Small intestine (tissue), 7 donors: ENCODE measurements at regions not wholly inside any gene's neighbourhood (a gene's known extent, or its start where the extent isn't known, plus 50 kb on each side); places are given as distances from the start of the nearest gene placed in this dataset.
"Not testable (repeated sequence)": the region's sequence is repeated elsewhere in the genome, so short reads cannot be mapped to it uniquely, and the experiment has no call there.

Source experiments
- DNase-seq, 2 donors: peaks; one replicate each; pipeline versions ENCODE4 v3.0.0 to v3.0.0-alpha.2; 2013
- FAIRE-seq: peaks from 2 replicates; lab custom pipeline; 2012; peaks lifted over from hg19 to GRCh38; lab: Jason Lieb, UNC
- H3K27ac ChIP-seq, 3 donors: one replicate each; pipeline ENCODE4 v1.5.1; 2013; ENCODE audit warnings: low read length in 2 of 3, mild to moderate bottlenecking in 2 of 3, control low read depth in 1 of 3, inconsistent platforms in 1 of 3, low read depth in 1 of 3, moderate library complexity in 1 of 3
- H3K27me3 ChIP-seq, 3 donors: one replicate each; pipeline ENCODE4 v1.6.1; 2013; ENCODE audit warnings: low read length in 3 of 3, inconsistent platforms in 1 of 3; ENCODE audit not compliant: control insufficient read depth in 3 of 3, insufficient read depth in 3 of 3
- H3K36me3 ChIP-seq, 3 donors: one replicate each; pipeline ENCODE4 v1.6.1; 2013; ENCODE audit warnings: low read length in 3 of 3, inconsistent platforms in 1 of 3, low read depth in 1 of 3, mild to moderate bottlenecking in 1 of 3, moderate library complexity in 1 of 3; ENCODE audit not compliant: control insufficient read depth in 3 of 3, insufficient read depth in 2 of 3
- H3K4me1 ChIP-seq, 3 donors: one replicate each; pipeline ENCODE4 v1.6.1; 2013; ENCODE audit warnings: low read length in 2 of 3, inconsistent platforms in 1 of 3, low read depth in 1 of 3, mild to moderate bottlenecking in 1 of 3, moderate library complexity in 1 of 3; ENCODE audit not compliant: control insufficient read depth in 3 of 3, insufficient read depth in 2 of 3
- H3K4me3 ChIP-seq, 3 donors: one replicate each; pipeline ENCODE4 v1.5.1; 2013; ENCODE audit warnings: low read length in 3 of 3, control low read depth in 1 of 3, inconsistent platforms in 1 of 3, low read depth in 1 of 3, mild to moderate bottlenecking in 1 of 3, moderate library complexity in 1 of 3
- H3K9me3 ChIP-seq, 2 donors: one replicate each; pipeline ENCODE4 v1.6.1; 2013; ENCODE audit warnings: low read depth in 1 of 2, low read length in 1 of 2; ENCODE audit not compliant: control insufficient read depth in 2 of 2, insufficient read depth in 1 of 2
- WGBS, 3 donors: extraction: QIAGEN DNeasy Blood & Tissue Kit; methylation state at CpG; one replicate each; pipeline ENCODE4 v1.1.7; 2013; 5-methylcytosine and 5-hydroxymethylcytosine counted together
- donor health status: healthy with polysubstance abuse.
- donor health status: control.
- donor health status: control.
- donor health status: Bipolar disorder and iron deficiency.
- donor health status: healthy.

DNA sequence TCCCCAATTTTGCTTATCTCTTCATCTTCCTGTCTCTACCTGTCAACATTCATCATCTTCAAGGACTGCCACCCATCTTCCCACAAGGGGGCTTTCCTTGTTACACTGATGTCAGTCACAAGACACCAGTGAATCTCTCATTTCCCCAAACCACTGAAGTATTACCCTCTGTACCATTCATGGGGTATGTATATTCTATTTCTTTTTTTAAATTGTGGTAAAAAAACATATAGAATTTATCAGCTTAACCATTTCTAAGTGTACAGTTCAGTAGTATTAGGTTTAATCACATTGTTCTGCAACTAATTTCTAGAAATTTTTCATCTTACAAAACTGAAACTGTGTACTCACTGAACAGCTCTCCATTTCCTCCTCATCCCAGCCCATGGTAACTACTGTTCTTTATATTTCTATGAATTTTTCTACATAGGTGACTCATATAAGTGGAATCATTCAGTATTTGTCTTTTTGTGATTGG is 98.6 kb downstream of the LARP7 start:
- H3K4me1 ChIP-seq = no peaks in the 10 kb centered on the region
- FAIRE-seq (no peak), DNase-seq (no peak)
- H3K36me3 ChIP-seq = no peaks in the 10 kb centered on the region
- H3K27ac ChIP-seq = no peak overlapping the region
- no peaks in the 10 kb centered on the region for H3K27me3 ChIP-seq
- no peak overlapping the region for H3K4me3 ChIP-seq
- H3K9me3 ChIP-seq = no peaks in the 10 kb centered on the region

DNA sequence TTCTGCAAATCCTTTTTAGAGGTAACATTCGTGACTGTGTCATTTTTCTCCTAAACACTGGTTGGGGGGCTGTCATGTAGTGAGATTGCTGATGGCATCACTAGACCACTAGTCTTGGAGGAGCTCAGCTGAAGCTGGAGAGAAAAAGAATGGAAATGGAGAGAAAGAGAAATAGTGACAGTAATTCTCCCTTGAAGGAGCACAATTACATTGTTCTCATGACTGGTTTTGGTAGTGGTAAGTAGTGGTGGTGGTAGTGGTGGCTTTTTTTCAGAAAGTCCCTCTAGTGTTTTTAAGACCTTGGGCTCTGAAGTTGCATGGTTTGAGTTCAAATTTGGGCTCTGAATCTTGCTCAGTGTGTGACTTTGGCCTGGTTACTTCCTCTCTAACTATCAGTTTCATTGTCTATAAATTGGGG is 99.8 kb downstream of the LARP7 start:
- Histone ChIP-seq H3K9me3 (no peaks in the 10 kb centered on the region), H3K4me3 (no peak overlapping the region), H3K4me1 (no peaks in the 10 kb centered on the region), H3K27me3 (no peaks in the 10 kb centered on the region), H3K36me3 (no peaks in the 10 kb centered on the region), H3K27ac (no peak overlapping the region)
- FAIRE-seq = no peak
- no peak for DNase-seq
- 23 to 61% (median 46%) methylated on average over 1 of the region's 1 CpG for WGBS, 3 donors

DNA sequence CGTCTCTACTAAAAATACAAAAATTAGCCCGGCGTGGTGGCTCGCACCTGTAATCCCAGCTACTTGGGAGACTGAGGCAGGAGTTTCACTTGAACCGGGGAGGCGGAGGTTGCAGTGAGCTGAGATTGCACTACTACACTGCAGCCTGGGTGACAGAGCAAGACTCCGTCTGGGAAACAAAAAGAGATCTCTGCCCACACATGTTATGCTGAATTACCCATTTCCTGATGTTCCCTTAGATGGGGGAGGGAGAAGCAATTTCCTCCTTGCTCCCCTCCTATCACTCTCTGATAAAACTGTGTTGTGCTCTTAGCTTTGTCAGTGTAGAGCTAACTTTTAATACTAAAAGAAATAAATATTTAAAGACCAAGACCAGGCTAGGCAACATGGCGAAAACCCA is 102.5 kb downstream of the LARP7 start:
- FAIRE-seq = no peak
- 85 to 88% (median 87%) methylated on average over 8 of the region's 8 CpGs for WGBS, 3 donors
- DNase-seq = no peak
- Histone ChIP-seq H3K4me3 (no peak overlapping the region), H3K36me3 (no peaks in the 10 kb centered on the region), H3K27me3 (no peaks in the 10 kb centered on the region), H3K27ac (no peak overlapping the region), H3K9me3 (no peaks in the 10 kb centered on the region), H3K4me1 (no peaks in the 10 kb centered on the region)

DNA sequence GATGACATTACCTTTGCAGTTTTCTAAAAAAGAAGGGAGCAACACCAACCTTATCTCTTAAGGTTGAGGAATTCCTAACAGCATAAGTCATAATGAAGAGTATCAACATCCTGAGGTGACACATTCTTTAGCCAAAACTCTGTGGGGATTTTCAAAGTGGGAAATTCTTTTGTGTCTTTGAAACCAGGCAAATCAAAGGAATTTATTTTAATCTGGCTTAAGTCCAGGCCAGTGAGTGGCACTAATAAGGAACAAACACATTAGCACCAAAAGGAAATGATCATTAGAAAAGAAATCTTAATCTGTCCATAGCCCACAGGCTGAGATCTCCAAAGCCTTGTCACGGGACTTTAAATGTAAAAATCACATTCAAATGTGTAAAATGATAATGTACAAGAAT is 110.1 kb downstream of the LARP7 start:
- no peak overlapping the region for H3K27ac ChIP-seq
- WGBS, 3 donors = 15 to 18% (median 17%) methylated on average over 1 of the region's 1 CpG
- no peak overlapping the region for H3K4me3 ChIP-seq
- no peaks in the 10 kb centered on the region for H3K9me3 ChIP-seq
- no peaks in the 10 kb centered on the region for H3K27me3 ChIP-seq
- no peak for FAIRE-seq
- H3K36me3 ChIP-seq = no peaks in the 10 kb centered on the region
- no peaks in the 10 kb centered on the region for H3K4me1 ChIP-seq
- no peak for DNase-seq

DNA sequence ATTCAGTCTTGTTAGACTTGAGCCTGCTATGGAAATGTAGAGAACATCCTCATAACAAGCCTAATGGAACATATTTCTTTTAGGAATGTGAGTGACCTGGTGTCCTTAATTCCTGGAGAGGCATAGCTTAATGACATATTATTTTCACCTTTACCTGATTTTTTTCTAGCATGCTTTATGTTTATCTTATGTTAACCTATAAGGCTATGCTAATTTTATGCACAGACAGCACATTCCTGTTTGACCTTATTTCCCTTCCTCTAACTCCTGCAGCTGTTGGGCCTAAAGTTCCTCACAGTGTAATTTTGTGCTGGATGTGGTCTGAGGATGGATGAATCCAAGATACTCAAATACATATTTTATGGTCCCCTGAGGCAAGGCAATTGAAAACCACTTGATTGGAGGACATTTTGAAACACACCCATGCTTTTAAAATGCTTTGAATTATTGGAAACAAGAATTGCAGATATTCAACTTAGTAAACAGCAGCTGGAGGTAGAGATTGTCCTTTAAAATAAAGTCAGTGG is 111.5 kb downstream of the LARP7 start:
- Histone ChIP-seq H3K27me3 (no peaks in the 10 kb centered on the region), H3K9me3 (no peaks in the 10 kb centered on the region)
- no peak for FAIRE-seq

DNA sequence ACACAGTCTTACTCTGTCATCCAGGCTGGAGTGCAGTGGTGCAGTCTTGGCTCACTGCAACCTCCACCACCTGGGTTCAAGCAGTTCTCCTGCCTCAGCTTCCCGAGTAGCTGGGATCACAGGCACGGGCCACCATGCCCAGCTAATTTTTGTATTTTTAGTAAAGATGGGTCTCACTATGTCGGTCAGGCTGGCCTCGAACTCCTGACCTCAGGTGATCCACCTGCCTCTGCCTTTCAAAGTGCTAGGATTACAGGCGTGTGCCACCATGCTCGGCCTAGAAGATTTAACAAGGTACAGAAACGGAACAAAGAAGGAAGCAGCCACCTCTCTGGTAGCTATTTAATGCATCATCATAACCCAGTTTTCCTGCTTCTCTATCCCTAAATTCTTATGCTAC is 113.8 kb downstream of the LARP7 start:
- not testable (repeated sequence) for H3K27me3 ChIP-seq, H3K27ac ChIP-seq, H3K9me3 ChIP-seq, H3K4me1 ChIP-seq, FAIRE-seq, H3K36me3 ChIP-seq, H3K4me3 ChIP-seq, DNase-seq
- 82 to 90% (median 87%) methylated on average over 7 of the region's 7 CpGs for WGBS, 3 donors

More for the DNA sequence above, 111.5 kb downstream of the LARP7 start:
- Histone ChIP-seq H3K4me3 (no peak overlapping the region), H3K36me3 (no peaks in the 10 kb centered on the region), H3K27ac (no peak overlapping the region), H3K4me1 (no peaks in the 10 kb centered on the region)
- DNase-seq = no peak

DNA sequence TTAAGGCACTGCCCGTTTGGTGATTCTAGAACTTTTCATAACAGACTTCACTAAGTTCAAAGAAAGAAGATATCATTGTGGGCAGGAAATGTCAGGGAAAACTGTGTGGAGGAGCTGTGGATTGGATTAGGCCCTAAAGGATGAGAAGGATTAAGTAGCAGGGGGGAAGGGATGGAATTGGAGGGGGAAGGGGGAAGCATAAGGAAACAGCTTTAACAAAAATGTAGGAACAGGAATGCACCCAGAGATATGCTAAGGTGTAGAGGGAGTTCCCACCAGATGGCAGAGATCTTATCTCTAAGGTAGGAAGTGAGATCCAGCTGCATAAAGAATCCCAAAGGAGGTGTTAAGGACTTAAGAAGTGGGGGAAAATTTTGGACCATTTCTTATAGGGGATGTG is 114.5 kb downstream of the LARP7 start:
- Histone ChIP-seq H3K36me3 (no peaks in the 10 kb centered on the region), H3K27ac (no peak overlapping the region), H3K27me3 (no peaks in the 10 kb centered on the region), H3K4me1 (no peaks in the 10 kb centered on the region), H3K9me3 (no peaks in the 10 kb centered on the region), H3K4me3 (no peak overlapping the region)
- DNase-seq = no peak
- no peak for FAIRE-seq
- 49 to 75% (median 59%) methylated on average over 1 of the region's 1 CpG for WGBS, 3 donors

DNA sequence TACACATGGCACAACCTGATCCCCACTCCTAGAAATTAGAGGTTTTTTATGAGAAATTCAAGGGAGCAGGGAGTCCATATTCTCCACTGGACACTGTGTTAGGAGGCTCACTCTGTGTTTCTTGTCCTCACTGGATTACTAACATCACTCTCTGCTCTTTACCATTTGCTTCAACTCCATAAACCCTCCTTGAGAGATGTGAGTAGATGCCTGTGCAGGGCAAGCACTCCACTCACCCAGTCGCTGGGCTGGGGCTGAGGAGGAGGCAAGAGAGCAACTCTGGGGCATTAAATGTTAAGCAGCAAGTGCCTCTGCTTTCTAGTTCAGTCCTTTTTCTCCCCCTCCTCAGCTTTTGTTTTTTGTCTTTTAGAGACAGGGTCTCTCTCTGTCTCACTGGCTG is 115.1 kb downstream of the LARP7 start:
- Histone ChIP-seq H3K4me1 (no peaks in the 10 kb centered on the region), H3K9me3 (no peaks in the 10 kb centered on the region), H3K27ac (no peak overlapping the region), H3K4me3 (no peak overlapping the region), H3K27me3 (no peaks in the 10 kb centered on the region), H3K36me3 (no peaks in the 10 kb centered on the region)
- DNase-seq (no peak), FAIRE-seq (no peak)
- 46 to 62% (median 53%) methylated on average over 1 of the region's 1 CpG for whole genome bisulfite sequencing, 3 donors

DNA sequence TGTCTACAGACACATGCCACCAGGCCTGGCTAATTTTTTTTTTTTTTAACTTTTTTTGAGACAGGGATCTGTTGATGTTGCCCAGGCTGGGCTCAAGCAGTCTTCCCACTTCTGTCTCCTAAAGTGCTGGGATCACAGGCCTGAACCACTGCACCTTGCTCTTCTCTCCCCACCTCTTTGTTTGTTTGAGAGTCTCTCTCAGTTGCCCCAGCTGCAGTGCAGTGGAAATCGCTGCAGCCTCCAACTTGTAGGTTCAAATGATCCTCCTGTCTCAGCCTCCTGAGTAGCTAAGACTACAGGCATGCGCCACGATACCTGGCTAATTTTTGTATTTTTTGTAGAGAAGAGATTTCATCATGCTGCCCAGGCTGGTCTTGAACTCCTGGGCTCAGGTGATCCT is 115.6 kb downstream of the LARP7 start:
- WGBS, 3 donors = 86 to 97% (median 93%) methylated on average over 3 of the region's 3 CpGs
- Histone ChIP-seq H3K27me3 (no peaks in the 10 kb centered on the region), H3K4me3 (no peak overlapping the region), H3K27ac (no peak overlapping the region), H3K4me1 (no peaks in the 10 kb centered on the region), H3K36me3 (no peaks in the 10 kb centered on the region), H3K9me3 (no peaks in the 10 kb centered on the region)
- FAIRE-seq = no peak
- DNase-seq = no peak
